MG63 (cell line): ENCODE measurements at regions not wholly inside any gene's neighbourhood (a gene's known extent, or its start where the extent isn't known, plus 50 kb on each side); places are given as distances from the start of the nearest gene placed in this dataset.

Experiments
- DNase-seq: peaks from one replicate; pipeline ENCODE4 v3.0.0-alpha.2; 2020
- H3K27me3 ChIP-seq: fragments of 250-450 bp; sonication (Bioruptor Pico); 2 replicates; pipeline ENCODE4 v1.5.1; 2020; ENCODE audit warnings: mild to moderate bottlenecking, moderate library complexity
- H3K36me3 ChIP-seq: fragments of 250-450 bp; sonication (Bioruptor Pico); 2 replicates; pipeline ENCODE4 v1.5.1; 2020; ENCODE audit warnings: mild to moderate bottlenecking, moderate library complexity
- H3K4me3 ChIP-seq: fragments of 250-450 bp; sonication (Bioruptor Pico); 2 replicates; pipeline ENCODE4 v1.5.1; 2020; ENCODE audit warnings: mild to moderate bottlenecking, moderate library complexity
- H3K9me3 ChIP-seq: fragments of 250-450 bp; sonication (Bioruptor Pico); 2 replicates; pipeline ENCODE4 v1.5.1; 2020; ENCODE audit warnings: mild to moderate bottlenecking, moderate library complexity

GRCh38 chr10:130575756-130576285 is 439.6 kb downstream of the GLRX3 start:
- no peak overlapping the region for H3K4me3 ChIP-seq
- no peaks in the 10 kb centered on the region for H3K9me3 ChIP-seq
- DNase-seq = no peak
- no peaks in the 10 kb centered on the region for H3K36me3 ChIP-seq
- H3K27me3 ChIP-seq = no peaks in the 10 kb centered on the region

GRCh38 chr10:130576427-130576826 is 440.2 kb downstream of the GLRX3 start:
- DNase-seq = no peak
- Histone ChIP-seq H3K27me3 (no peaks in the 10 kb centered on the region), H3K9me3 (no peaks in the 10 kb centered on the region), H3K4me3 (no peak overlapping the region), H3K36me3 (no peaks in the 10 kb centered on the region)

GRCh38 chr10:130577039-130577438 is 440.8 kb downstream of the GLRX3 start:
- Histone ChIP-seq H3K27me3 (no peaks in the 10 kb centered on the region), H3K4me3 (no peak overlapping the region), H3K9me3 (no peaks in the 10 kb centered on the region), H3K36me3 (no peaks in the 10 kb centered on the region)
- DNase-seq = no peak

GRCh38 chr10:130578532-130579289 is 442.5 kb downstream of the GLRX3 start:
- H3K4me3 ChIP-seq = no peak overlapping the region
- H3K36me3 ChIP-seq = no peaks in the 10 kb centered on the region
- H3K27me3 ChIP-seq = no peaks in the 10 kb centered on the region
- DNase-seq = no peak
- no peaks in the 10 kb centered on the region for H3K9me3 ChIP-seq

- no peaks in the 10 kb centered on the region for H3K27me3 ChIP-seq
- no peak overlapping the region for H3K4me3 ChIP-seq
- no peaks in the 10 kb centered on the region for H3K36me3 ChIP-seq
- no peaks in the 10 kb centered on the region for H3K9me3 ChIP-seq
- no peak for DNase-seq
Measured at GRCh38 chr10:130579913-130580312, 443.7 kb downstream of the GLRX3 start.

- Histone ChIP-seq H3K36me3 (no peaks in the 10 kb centered on the region), H3K27me3 (no peaks in the 10 kb centered on the region), H3K4me3 (no peak overlapping the region), H3K9me3 (no peaks in the 10 kb centered on the region)
- no peak for DNase-seq
Measured at GRCh38 chr10:130580975-130581374, 444.8 kb downstream of the GLRX3 start.

GRCh38 chr10:130587718-130588117 is 451.5 kb downstream of the GLRX3 start:
- Histone ChIP-seq H3K9me3 (no peaks in the 10 kb centered on the region), H3K4me3 (no peak overlapping the region), H3K27me3 (no peaks in the 10 kb centered on the region), H3K36me3 (no peaks in the 10 kb centered on the region)
- no peak for DNase-seq

GRCh38 chr10:130606001-130606405 is 469.8 kb downstream of the GLRX3 start:
- H3K9me3 ChIP-seq = no peaks in the 10 kb centered on the region
- no peaks in the 10 kb centered on the region for H3K36me3 ChIP-seq
- no peak for DNase-seq
- no peak overlapping the region for H3K4me3 ChIP-seq
- H3K27me3 ChIP-seq = no peaks in the 10 kb centered on the region

- no peak for DNase-seq
- no peaks in the 10 kb centered on the region for H3K9me3 ChIP-seq
Measured at GRCh38 chr10:130607366-130607765, 471.2 kb downstream of the GLRX3 start.

GRCh38 chr10:130611239-130611638 is 475.0 kb downstream of the GLRX3 start:
- no peak for DNase-seq
- H3K4me3 ChIP-seq = no peak overlapping the region
- H3K36me3 ChIP-seq = no peaks in the 10 kb centered on the region
- H3K27me3 ChIP-seq = no peaks in the 10 kb centered on the region; the same call in 1 of the 2 replicates
- H3K9me3 ChIP-seq = no peaks in the 10 kb centered on the region

More at GRCh38 chr10:130607366-130607765, 471.2 kb downstream of the GLRX3 start:
- Histone ChIP-seq H3K36me3 (no peaks in the 10 kb centered on the region), H3K4me3 (no peak overlapping the region), H3K27me3 (no peaks in the 10 kb centered on the region)

- Histone ChIP-seq H3K27me3 (peaks cover 3% of the 10 kb centered on the region; the same call in 1 of the 2 replicates), H3K4me3 (no peak overlapping the region), H3K36me3 (no peaks in the 10 kb centered on the region), H3K9me3 (no peaks in the 10 kb centered on the region)
- no peak for DNase-seq
Measured at GRCh38 chr10:130615457-130615856, 479.3 kb downstream of the GLRX3 start.

GRCh38 chr10:130617985-130618384 is 481.8 kb downstream of the GLRX3 start:
- DNase-seq = no peak
- H3K36me3 ChIP-seq = no peaks in the 10 kb centered on the region
- H3K4me3 ChIP-seq = no peak overlapping the region

GRCh38 chr10:130618647-130619046 is 482.5 kb downstream of the GLRX3 start:
- no peaks in the 10 kb centered on the region for H3K9me3 ChIP-seq
- no peaks in the 10 kb centered on the region for H3K36me3 ChIP-seq
- H3K27me3 ChIP-seq = peaks cover 3% of the 10 kb centered on the region; the same call in 1 of the 2 replicates
- H3K4me3 ChIP-seq = no peak overlapping the region
- no peak for DNase-seq

More at GRCh38 chr10:130617985-130618384, 481.8 kb downstream of the GLRX3 start:
- peaks cover 3% of the 10 kb centered on the region; the same call in 1 of the 2 replicates for H3K27me3 ChIP-seq
- H3K9me3 ChIP-seq = no peaks in the 10 kb centered on the region

- Histone ChIP-seq H3K4me3 (no peak overlapping the region), H3K9me3 (no peaks in the 10 kb centered on the region), H3K36me3 (no peaks in the 10 kb centered on the region), H3K27me3 (peaks cover 3% of the 10 kb centered on the region; the same call in 1 of the 2 replicates)
- no peak for DNase-seq
Measured at GRCh38 chr10:130621231-130621775, 485.1 kb downstream of the GLRX3 start.

- Histone ChIP-seq H3K4me3 (no peak overlapping the region), H3K9me3 (no peaks in the 10 kb centered on the region), H3K36me3 (no peaks in the 10 kb centered on the region), H3K27me3 (no peaks in the 10 kb centered on the region)
- no peak for DNase-seq
Measured at GRCh38 chr10:130623680-130624267, 487.6 kb downstream of the GLRX3 start.

- DNase-seq = no peak
- H3K9me3 ChIP-seq = no peaks in the 10 kb centered on the region
- H3K27me3 ChIP-seq = no peaks in the 10 kb centered on the region
- H3K4me3 ChIP-seq = no peak overlapping the region
- H3K36me3 ChIP-seq = no peaks in the 10 kb centered on the region
Measured at GRCh38 chr10:130627346-130628045, 491.3 kb downstream of the GLRX3 start.

GRCh38 chr10:130630135-130630534 is 493.9 kb downstream of the GLRX3 start:
- H3K27me3 ChIP-seq = no peaks in the 10 kb centered on the region
- DNase-seq = no peak
- H3K36me3 ChIP-seq = no peaks in the 10 kb centered on the region
- H3K9me3 ChIP-seq = no peaks in the 10 kb centered on the region
- H3K4me3 ChIP-seq = no peak overlapping the region
